Inferior parietal cortex (tissue), 1 donor: ENCODE measurements at regions not wholly inside any gene's neighbourhood (a gene's known extent, or its start where the extent isn't known, plus 50 kb on each side); places are given as distances from the start of the nearest gene placed in this dataset.

Source experiments
- DNase-seq: peaks from one replicate; pipeline ENCODE4 v3.0.0-alpha.2; 2016; ENCODE audit errors: extremely low spot score

- peak; percentile 88 for DNase-seq
Observed at GRCh38 chr5:139733698-139734538, 61.7 kb upstream of the PSD2 start.

GRCh38 chr5:139734539-139734916 lies 61.1 kb upstream of the PSD2 start:
- no peak for DNase-seq

GRCh38 chr5:139738193-139739149 lies 57.1 kb upstream of the PSD2 start:
- no peak for DNase-seq

- DNase-seq, result no peak
Observed at GRCh38 chr5:139739150-139739974, 56.2 kb upstream of the PSD2 start.

GRCh38 chr5:139740138-139740991 lies 55.2 kb upstream of the PSD2 start:
- no peak for DNase-seq

GRCh38 chr5:139740992-139741672 lies 54.5 kb upstream of the PSD2 start:
- DNase-seq, result no peak

- no peak for DNase-seq
Observed at GRCh38 chr5:139741823-139742172, 53.8 kb upstream of the PSD2 start.

- no peak for DNase-seq
Observed at GRCh38 chr5:139742173-139742903, 53.3 kb upstream of the PSD2 start.

- no peak for DNase-seq
Observed at GRCh38 chr5:139743001-139743771, 52.4 kb upstream of the PSD2 start.

GRCh38 chr5:139743804-139744203 lies 51.8 kb upstream of the PSD2 start:
- DNase-seq, result no peak

GRCh38 chr5:139744471-139745131 lies 51.0 kb upstream of the PSD2 start:
- DNase-seq, result no peak

GRCh38 chr5:139745132-139745799 lies 50.3 kb upstream of the PSD2 start:
- no peak for DNase-seq

GRCh38 chr5:139745800-139746690 lies 49.6 kb upstream of the PSD2 start:
- DNase-seq, result peak; percentile 87
